GM12873 (cell line): ENCODE measurements at regions not wholly inside any gene's neighbourhood (a gene's known extent, or its start where the extent isn't known, plus 50 kb on each side); places are given as distances from the start of the nearest gene placed in this dataset.

Experiments used
- TF ChIP-seq, protein P1 (sequence below): IDR thresholded peaks from 2 replicates; pipeline ENCODE4 v1.5.1; 2012; ENCODE audit warnings: low read depth, mild to moderate bottlenecking, moderate library complexity, low read length, control low read depth; ENCODE audit not compliant: insufficient read depth; ENCODE audit errors: missing control alignments

DNA sequence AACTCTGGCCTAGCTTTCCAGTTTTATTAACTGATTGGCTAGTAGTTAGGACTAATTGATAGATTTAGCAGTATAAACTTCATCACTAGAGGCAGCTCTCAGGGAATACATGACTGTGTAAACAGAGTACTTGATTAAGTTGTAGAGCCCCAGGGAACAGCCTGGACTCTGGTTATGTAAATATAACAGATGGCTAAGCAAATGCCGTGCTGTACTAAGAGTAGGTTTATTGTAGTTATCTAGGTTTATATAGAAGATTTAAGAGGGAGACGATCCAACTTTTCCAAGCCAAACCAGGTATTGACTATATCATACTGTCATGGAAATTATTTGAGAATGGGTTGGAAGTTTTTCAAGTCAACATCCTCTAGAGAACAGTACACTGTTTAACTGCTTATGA lies 463.4 kb upstream of the GRID2 start:
- TF ChIP-seq, protein P1, sequence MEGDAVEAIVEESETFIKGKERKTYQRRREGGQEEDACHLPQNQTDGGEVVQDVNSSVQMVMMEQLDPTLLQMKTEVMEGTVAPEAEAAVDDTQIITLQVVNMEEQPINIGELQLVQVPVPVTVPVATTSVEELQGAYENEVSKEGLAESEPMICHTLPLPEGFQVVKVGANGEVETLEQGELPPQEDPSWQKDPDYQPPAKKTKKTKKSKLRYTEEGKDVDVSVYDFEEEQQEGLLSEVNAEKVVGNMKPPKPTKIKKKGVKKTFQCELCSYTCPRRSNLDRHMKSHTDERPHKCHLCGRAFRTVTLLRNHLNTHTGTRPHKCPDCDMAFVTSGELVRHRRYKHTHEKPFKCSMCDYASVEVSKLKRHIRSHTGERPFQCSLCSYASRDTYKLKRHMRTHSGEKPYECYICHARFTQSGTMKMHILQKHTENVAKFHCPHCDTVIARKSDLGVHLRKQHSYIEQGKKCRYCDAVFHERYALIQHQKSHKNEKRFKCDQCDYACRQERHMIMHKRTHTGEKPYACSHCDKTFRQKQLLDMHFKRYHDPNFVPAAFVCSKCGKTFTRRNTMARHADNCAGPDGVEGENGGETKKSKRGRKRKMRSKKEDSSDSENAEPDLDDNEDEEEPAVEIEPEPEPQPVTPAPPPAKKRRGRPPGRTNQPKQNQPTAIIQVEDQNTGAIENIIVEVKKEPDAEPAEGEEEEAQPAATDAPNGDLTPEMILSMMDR: no peak

DNA sequence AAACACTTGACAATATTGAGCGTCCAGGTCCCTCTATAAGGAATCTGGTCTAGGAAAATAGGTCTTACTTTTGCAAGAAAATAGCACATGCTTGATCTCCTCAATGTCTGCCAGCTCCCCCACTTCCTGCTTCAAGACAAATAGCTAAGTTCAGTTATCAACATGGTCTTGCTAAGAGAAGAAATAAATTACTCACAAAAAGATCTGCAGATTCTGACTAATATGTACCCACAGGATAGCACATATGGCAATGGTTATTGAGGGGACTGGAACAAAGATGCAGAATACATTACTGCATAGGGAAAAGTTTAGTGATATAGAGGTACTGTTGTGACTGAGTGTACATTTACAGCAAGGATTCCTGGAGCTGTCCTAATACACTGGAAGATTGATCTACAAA lies 457.5 kb upstream of the GRID2 start:
- TF ChIP-seq, protein P1: no peak

- TF ChIP-seq, protein P1: no peak
These were observed 452.3 kb upstream of the GRID2 start for GRCh38 chr4:91851456-91851855.

GRCh38 chr4:91887926-91888325 lies 415.8 kb upstream of the GRID2 start:
- TF ChIP-seq, protein P1: no peak

DNA sequence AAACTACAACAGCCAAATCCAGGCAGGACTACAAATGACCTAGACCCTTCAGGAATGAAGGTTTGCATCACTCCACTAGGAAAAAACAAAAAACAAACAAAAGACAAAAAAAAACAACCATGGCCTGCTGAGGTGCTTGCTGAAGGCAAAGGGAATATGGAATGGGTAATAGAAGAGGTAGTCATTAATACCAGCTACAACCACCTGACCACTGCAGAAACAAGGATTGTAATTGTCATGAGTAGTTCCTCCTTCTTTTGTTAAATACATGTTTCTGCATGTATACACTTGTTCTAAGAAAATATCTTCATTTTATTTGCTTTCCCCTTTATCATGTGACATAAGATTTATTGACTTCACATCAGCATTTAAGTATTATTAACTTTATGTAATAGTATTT lies 409.8 kb upstream of the GRID2 start:
- TF ChIP-seq, protein P1: no peak

- TF ChIP-seq, protein P1: no peak
These were observed 399.2 kb upstream of the GRID2 start for GRCh38 chr4:91904556-91904955.

DNA sequence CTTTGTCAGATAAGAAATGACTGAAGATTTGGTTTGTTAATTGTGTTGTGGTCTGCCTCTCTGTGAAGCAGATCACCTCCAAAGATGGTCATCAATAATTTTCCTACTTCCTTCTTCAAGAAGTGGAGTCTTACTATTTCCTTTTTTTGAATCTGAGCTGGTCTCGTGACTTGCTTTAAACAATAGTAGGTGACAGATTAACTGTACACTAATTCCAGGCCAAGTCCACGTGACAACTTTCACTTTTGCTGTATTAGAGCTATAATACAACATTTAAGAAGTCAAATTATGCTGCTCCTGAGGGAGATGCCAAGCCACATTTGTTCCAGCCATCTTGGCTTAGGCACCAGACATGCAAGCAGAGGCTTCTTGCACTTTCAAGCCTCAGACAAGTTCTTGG lies 393.8 kb upstream of the GRID2 start:
- TF ChIP-seq, protein P1: no peak
